HG03457 (cell line): ENCODE measurements at regions not wholly inside any gene's neighbourhood (a gene's known extent, or its start where the extent isn't known, plus 50 kb on each side); places are given as distances from the start of the nearest gene placed in this dataset.
"Not testable (repeated sequence)": the region's sequence is repeated elsewhere in the genome, so short reads cannot be mapped to it uniquely, and the experiment has no call there.

Source experiments
- ATAC-seq: cut with Tn5 transposase; IDR thresholded peaks from one replicate; pipeline ENCODE4 v1.9.1; 2021; ENCODE audit warnings: moderate number of reproducible peaks; ENCODE audit not compliant: unreplicated experiment

GRCh38 chr1:146883190-146883589 is 54.9 kb upstream of the NBPF12 start:
- not testable (repeated sequence) for ATAC-seq

- not testable (repeated sequence) for ATAC-seq
These were observed 57.0 kb upstream of the NBPF12 start for GRCh38 chr1:146881096-146881495.

- ATAC-seq: not testable (repeated sequence)
These were observed 74.3 kb upstream of the NBPF12 start for GRCh38 chr1:146863799-146864319.

GRCh38 chr1:146853147-146853546 is 85.0 kb upstream of the NBPF12 start:
- not testable (repeated sequence) for ATAC-seq

- not testable (repeated sequence) for ATAC-seq
These were observed 87.7 kb upstream of the NBPF12 start for GRCh38 chr1:146850352-146850889.

- ATAC-seq: not testable (repeated sequence)
These were observed 99.4 kb upstream of the NBPF12 start for GRCh38 chr1:146838725-146839124.

- ATAC-seq: not testable (repeated sequence)
These were observed 111.2 kb upstream of the NBPF12 start for GRCh38 chr1:146826957-146827356.

- ATAC-seq: not testable (repeated sequence)
These were observed 143.9 kb upstream of the NBPF12 start for GRCh38 chr1:146794236-146794635.

GRCh38 chr1:146792725-146793124 is 145.4 kb upstream of the NBPF12 start:
- not testable (repeated sequence) for ATAC-seq

- not testable (repeated sequence) for ATAC-seq
These were observed 153.7 kb upstream of the NBPF12 start for GRCh38 chr1:146784212-146784940.

- ATAC-seq: not testable (repeated sequence)
These were observed 156.9 kb upstream of the NBPF12 start for GRCh38 chr1:146781235-146781634.

GRCh38 chr1:146777826-146778602 is 160.1 kb upstream of the NBPF12 start:
- ATAC-seq: not testable (repeated sequence)

GRCh38 chr1:146774988-146775387 is 163.1 kb upstream of the NBPF12 start:
- not testable (repeated sequence) for ATAC-seq

GRCh38 chr1:146774271-146774670 is 163.9 kb upstream of the NBPF12 start:
- not testable (repeated sequence) for ATAC-seq

- ATAC-seq: not testable (repeated sequence)
These were observed 166.7 kb upstream of the NBPF12 start for GRCh38 chr1:146771409-146771808.

GRCh38 chr1:146770998-146771397 is 167.1 kb upstream of the NBPF12 start:
- not testable (repeated sequence) for ATAC-seq

GRCh38 chr1:146763234-146763633 is 174.9 kb upstream of the NBPF12 start:
- not testable (repeated sequence) for ATAC-seq

- not testable (repeated sequence) for ATAC-seq
These were observed 181.3 kb upstream of the NBPF12 start for GRCh38 chr1:146756858-146757257.

- not testable (repeated sequence) for ATAC-seq
These were observed 189.4 kb upstream of the NBPF12 start for GRCh38 chr1:146748686-146749085.

- ATAC-seq: not testable (repeated sequence)
These were observed 206.0 kb upstream of the NBPF12 start for GRCh38 chr1:146731981-146732680.
